Effector memory CD8-positive, alpha-beta T cell (primary cell): ENCODE measurements at regions not wholly inside any gene's neighbourhood (a gene's known extent, or its start where the extent isn't known, plus 50 kb on each side); places are given as distances from the start of the nearest gene placed in this dataset.

Source experiments
- ATAC-seq: fragments of 150-1000 bp; cut with Tn5 transposase; replicated peaks from 2 replicates; pipeline ENCODE4 v1.10.0; 2021; ENCODE audit warnings: mild to moderate bottlenecking, moderate library complexity
- DNase-seq, 3 experiments: peaks; one replicate each; pipeline ENCODE4 v3.0.0; 2021
- H3K27ac Mint-ChIP-seq, 2 donors: one replicate each; pipeline ENCODE4 v1.8.0; 2022; ENCODE audit warnings: mild to moderate bottlenecking in 2 of 2, mixed read lengths in 2 of 2, moderate library complexity in 2 of 2
- H3K27me3 Mint-ChIP-seq, 2 donors: one replicate each; pipeline ENCODE4 v1.8.0; 2022; ENCODE audit warnings: mixed read lengths in 2 of 2
- H3K36me3 Mint-ChIP-seq: one replicate; pipeline ENCODE4 v1.8.0; 2022; ENCODE audit warnings: mild to moderate bottlenecking, moderate library complexity, mixed read lengths; ENCODE audit not compliant: insufficient read depth
- H3K4me1 Mint-ChIP-seq, 2 donors: one replicate each; pipeline ENCODE4 v1.8.0; 2022; ENCODE audit warnings: low read depth in 2 of 2, mixed read lengths in 2 of 2
- H3K4me3 Mint-ChIP-seq, 2 donors: one replicate each; pipeline ENCODE4 v1.8.0; 2022; ENCODE audit warnings: mild to moderate bottlenecking in 2 of 2, mixed read lengths in 2 of 2, moderate library complexity in 2 of 2
- H3K9me3 Mint-ChIP-seq, 2 donors: one replicate each; pipeline ENCODE4 v1.8.0; 2022; ENCODE audit warnings: mixed read lengths in 2 of 2

- Mint-ChIP-seq H3K27ac (no peak overlapping the region), H3K4me1 (no peaks in the 10 kb centered on the region), H3K36me3 (no peaks in the 10 kb centered on the region), H3K4me3 (no peak overlapping the region), H3K9me3 (no peaks in the 10 kb centered on the region), H3K27me3 (no peaks in the 10 kb centered on the region)
- no peak for DNase-seq
- ATAC-seq, result no peak
Measured at GRCh38 chr5:68898951-68899471, 194.8 kb upstream of the SLC30A5 start.

- Mint-ChIP-seq H3K9me3 (no peaks in the 10 kb centered on the region), H3K27ac (no peak overlapping the region), H3K27me3 (peaks cover 4 to 5% of the 10 kb centered on the region in 2 donors), H3K4me3 (no peak overlapping the region), H3K36me3 (no peaks in the 10 kb centered on the region), H3K4me1 (peaks cover 0 to 4% of the 10 kb centered on the region in 2 donors)
- DNase-seq (no peak), ATAC-seq (no peak)
Measured at GRCh38 chr5:68911840-68912690, 181.7 kb upstream of the SLC30A5 start.

- peaks cover 0 to 4% of the 10 kb centered on the region in 2 donors for H3K4me1 Mint-ChIP-seq
- no peak overlapping the region for H3K4me3 Mint-ChIP-seq
- no peaks in the 10 kb centered on the region for H3K36me3 Mint-ChIP-seq
- H3K27me3 Mint-ChIP-seq, result peaks cover 15 to 22% of the 10 kb centered on the region in 2 donors
- ATAC-seq, result no peak
- no peak for DNase-seq
- H3K9me3 Mint-ChIP-seq, result no peaks in the 10 kb centered on the region
- no peak overlapping the region for H3K27ac Mint-ChIP-seq
Measured at GRCh38 chr5:68915079-68915478, 178.7 kb upstream of the SLC30A5 start.

- H3K4me1 Mint-ChIP-seq, result peaks cover 0 to 4% of the 10 kb centered on the region in 2 donors
- ATAC-seq, result no peak
- no peak for DNase-seq
- no peak overlapping the region for H3K4me3 Mint-ChIP-seq
- peaks cover 2% of the 10 kb centered on the region for H3K36me3 Mint-ChIP-seq
- no peak overlapping the region for H3K27ac Mint-ChIP-seq
- peaks cover 16 to 26% of the 10 kb centered on the region in 2 donors for H3K27me3 Mint-ChIP-seq
- H3K9me3 Mint-ChIP-seq, result no peaks in the 10 kb centered on the region
Measured at GRCh38 chr5:68918306-68918705, 175.5 kb upstream of the SLC30A5 start.

GRCh38 chr5:68919988-68920490 is 173.8 kb upstream of the SLC30A5 start:
- H3K27ac Mint-ChIP-seq, result no peak overlapping the region
- no peak for DNase-seq
- H3K27me3 Mint-ChIP-seq, result peaks cover 24 to 26% of the 10 kb centered on the region in 2 donors
- H3K9me3 Mint-ChIP-seq, result no peaks in the 10 kb centered on the region
- no peaks in the 10 kb centered on the region for H3K4me1 Mint-ChIP-seq
- no peak overlapping the region for H3K4me3 Mint-ChIP-seq
- no peak for ATAC-seq
- peaks cover 2% of the 10 kb centered on the region for H3K36me3 Mint-ChIP-seq

- Mint-ChIP-seq H3K4me3 (no peak overlapping the region), H3K36me3 (peaks cover 2% of the 10 kb centered on the region), H3K27me3 (peaks cover 25 to 30% of the 10 kb centered on the region in 2 donors), H3K9me3 (no peaks in the 10 kb centered on the region), H3K27ac (no peak overlapping the region), H3K4me1 (no peaks in the 10 kb centered on the region)
- DNase-seq (no peak), ATAC-seq (no peak)
Measured at GRCh38 chr5:68920888-68921287, 172.9 kb upstream of the SLC30A5 start.

GRCh38 chr5:68922172-68922987 is 171.4 kb upstream of the SLC30A5 start:
- no peak overlapping the region for H3K4me3 Mint-ChIP-seq
- DNase-seq, result no peak
- H3K27me3 Mint-ChIP-seq, result peaks cover 23% of the 10 kb centered on the region in 2 donors
- H3K27ac Mint-ChIP-seq, result no peak overlapping the region
- no peak for ATAC-seq
- no peaks in the 10 kb centered on the region for H3K4me1 Mint-ChIP-seq
- no peaks in the 10 kb centered on the region for H3K9me3 Mint-ChIP-seq
- H3K36me3 Mint-ChIP-seq, result peaks cover 2% of the 10 kb centered on the region

- H3K4me3 Mint-ChIP-seq, result no peak overlapping the region
- H3K27ac Mint-ChIP-seq, result no peak overlapping the region
- H3K4me1 Mint-ChIP-seq, result no peaks in the 10 kb centered on the region
- DNase-seq (no peak), ATAC-seq (no peak)
- no peaks in the 10 kb centered on the region for H3K9me3 Mint-ChIP-seq
- H3K27me3 Mint-ChIP-seq, result peaks cover 9 to 16% of the 10 kb centered on the region in 2 donors
- H3K36me3 Mint-ChIP-seq, result peaks cover 2% of the 10 kb centered on the region
Measured at GRCh38 chr5:68924481-68925145, 169.2 kb upstream of the SLC30A5 start.

GRCh38 chr5:68928617-68929302 is 165.1 kb upstream of the SLC30A5 start:
- DNase-seq (no peak), ATAC-seq (no peak)
- no peaks in the 10 kb centered on the region for H3K36me3 Mint-ChIP-seq
- H3K4me1 Mint-ChIP-seq, result no peaks in the 10 kb centered on the region
- no peaks in the 10 kb centered on the region for H3K9me3 Mint-ChIP-seq
- peaks cover 5 to 18% of the 10 kb centered on the region in 2 donors for H3K27me3 Mint-ChIP-seq
- H3K4me3 Mint-ChIP-seq, result no peak overlapping the region
- no peak overlapping the region for H3K27ac Mint-ChIP-seq

GRCh38 chr5:68930139-68930538 is 163.7 kb upstream of the SLC30A5 start:
- ATAC-seq (no peak), DNase-seq (no peak)
- Mint-ChIP-seq H3K36me3 (no peaks in the 10 kb centered on the region), H3K27ac (no peak overlapping the region), H3K4me1 (no peaks in the 10 kb centered on the region), H3K4me3 (no peak overlapping the region), H3K27me3 (peaks cover 5 to 15% of the 10 kb centered on the region in 2 donors), H3K9me3 (no peaks in the 10 kb centered on the region)

- H3K4me3 Mint-ChIP-seq, result no peak overlapping the region
- H3K36me3 Mint-ChIP-seq, result no peaks in the 10 kb centered on the region
Measured at GRCh38 chr5:68932830-68933434, 160.9 kb upstream of the SLC30A5 start.

GRCh38 chr5:68942169-68942568 is 151.6 kb upstream of the SLC30A5 start:
- no peak overlapping the region for H3K27ac Mint-ChIP-seq
- peaks cover 23 to 62% of the 10 kb centered on the region in 2 donors for H3K27me3 Mint-ChIP-seq
- no peak overlapping the region for H3K4me3 Mint-ChIP-seq
- H3K9me3 Mint-ChIP-seq, result peaks cover 0 to 6% of the 10 kb centered on the region in 2 donors
- no peaks in the 10 kb centered on the region for H3K36me3 Mint-ChIP-seq
- DNase-seq (no peak), ATAC-seq (no peak)
- H3K4me1 Mint-ChIP-seq, result no peaks in the 10 kb centered on the region

More at GRCh38 chr5:68932830-68933434, 160.9 kb upstream of the SLC30A5 start:
- DNase-seq (no peak), ATAC-seq (no peak)
- peaks cover under 1 to 27% of the 10 kb centered on the region in 2 donors for H3K27me3 Mint-ChIP-seq
- H3K4me1 Mint-ChIP-seq, result no peaks in the 10 kb centered on the region
- H3K27ac Mint-ChIP-seq, result no peak overlapping the region
- no peaks in the 10 kb centered on the region for H3K9me3 Mint-ChIP-seq
